ENCODE measurements at regions not wholly inside any gene's neighbourhood (a gene's known extent, or its start where the extent isn't known, plus 50 kb on each side); places are given as distances from the start of the nearest gene placed in this dataset.
A peak's percentile ranks its signal among the peaks of the same experiment; 100 is the strongest.

DNA sequence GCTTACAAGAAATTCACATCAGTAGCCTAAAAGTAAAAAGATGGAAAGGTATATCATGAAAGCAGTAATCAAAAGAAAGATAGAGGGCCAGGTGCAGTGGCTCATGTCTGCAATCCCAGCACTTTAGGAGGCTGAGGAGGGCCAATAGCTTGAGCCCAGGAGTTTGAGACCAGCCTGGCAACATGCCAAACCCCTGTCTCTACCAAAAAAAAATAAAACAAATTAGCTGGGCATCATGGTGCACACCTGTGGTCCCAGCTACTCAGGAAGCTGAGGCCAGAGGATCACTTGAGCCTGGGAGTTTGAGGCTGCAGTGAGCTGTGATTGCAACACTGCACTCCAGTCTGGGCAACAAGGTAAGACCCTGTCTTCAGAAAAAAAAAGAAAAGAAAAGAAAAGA lies 55.5 kb downstream of the GSPT2 start:
- no peak for DNase-seq

- peak; percentile 55 to 81 for DNase-seq
Measured at GRCh38 chrX:51802917-51803688, 59.9 kb downstream of the GSPT2 start.

- no peak for DNase-seq
Measured at GRCh38 chrX:51803833-51804232, 60.6 kb downstream of the GSPT2 start.

DNA sequence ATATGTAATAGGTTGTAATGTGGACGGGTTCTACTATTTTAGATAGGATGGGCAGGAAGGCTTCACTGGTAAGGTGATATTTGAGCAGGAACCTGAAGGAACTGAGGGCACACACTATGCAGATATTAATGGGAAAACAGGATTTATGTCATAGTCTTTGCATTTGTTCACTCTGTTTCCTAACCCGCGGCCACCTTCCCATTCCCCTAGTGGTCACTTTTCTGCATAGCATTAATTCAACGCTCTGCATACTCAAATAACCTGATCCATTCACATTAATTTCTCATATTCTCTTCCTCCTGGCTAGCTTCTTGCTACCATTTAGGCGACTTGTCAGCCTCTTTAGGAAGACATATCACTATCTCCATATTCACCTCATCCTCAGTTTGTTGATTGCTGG lies 61.5 kb downstream of the GSPT2 start:
- no peak for DNase-seq

- no peak for DNase-seq
Measured at GRCh38 chrX:51813886-51814460, 70.7 kb downstream of the GSPT2 start.

DNA sequence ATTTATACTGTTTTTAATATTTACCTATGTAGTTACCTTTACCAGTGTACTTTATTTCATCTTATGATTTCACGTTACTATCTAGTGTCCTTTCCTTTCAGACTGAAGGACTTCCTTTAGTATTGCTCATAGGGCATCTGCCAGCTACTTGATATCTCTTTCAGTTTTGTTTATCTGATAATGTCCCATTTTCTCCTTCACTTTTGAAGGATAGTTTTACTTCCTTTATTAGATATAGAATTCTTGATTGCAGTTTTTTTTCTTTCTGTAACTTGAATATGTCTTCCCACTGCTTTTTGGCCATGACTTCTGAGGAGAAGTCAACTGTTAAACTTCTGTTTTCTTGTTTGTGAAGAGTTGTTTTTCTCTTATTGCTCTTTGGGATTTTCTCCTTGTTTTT lies 69.4 kb upstream of the MAGED1 start:
- no peak for DNase-seq

DNA sequence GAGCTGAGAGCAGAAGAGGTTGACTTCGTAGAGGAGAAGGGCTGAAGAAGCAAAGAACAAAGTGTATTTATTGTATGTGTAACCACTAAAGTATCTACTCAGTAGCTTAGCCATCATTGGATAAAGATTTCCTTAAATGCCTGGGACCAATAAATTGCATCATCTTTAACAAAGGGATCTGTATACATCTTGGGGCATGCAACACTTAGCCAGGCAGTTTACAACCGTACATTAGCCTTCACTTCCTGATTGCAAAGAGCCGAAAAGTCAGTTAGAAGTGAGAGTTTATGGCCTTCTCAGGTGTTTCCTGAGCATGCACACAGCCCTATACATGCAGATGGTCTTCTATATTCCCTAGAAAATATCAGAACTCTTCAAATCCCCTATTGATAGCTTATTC lies 68.0 kb upstream of the MAGED1 start:
- no peak for DNase-seq

DNA sequence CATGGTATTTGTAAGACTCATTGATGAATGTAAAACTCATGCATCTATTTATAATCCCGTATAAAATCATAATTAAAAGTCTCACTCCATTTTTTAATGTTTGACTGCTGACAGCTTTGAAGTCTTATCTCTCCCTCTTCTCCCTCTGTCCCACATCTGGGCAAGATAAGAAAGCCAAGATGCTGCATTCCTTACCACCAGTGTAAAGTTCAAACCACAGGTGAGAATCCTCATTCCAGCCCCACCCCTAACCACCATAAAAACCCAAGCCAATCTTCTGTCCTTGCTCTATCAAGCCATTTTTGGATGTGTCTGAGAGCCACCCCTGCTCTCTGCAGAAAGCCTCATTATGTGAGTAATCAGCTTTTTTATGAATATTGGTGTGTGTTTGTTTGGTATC lies 59.3 kb upstream of the MAGED1 start:
- DNase-seq, result no peak

- no peak for DNase-seq
Measured at GRCh38 chrX:51836823-51837222, 56.6 kb upstream of the MAGED1 start.

DNA sequence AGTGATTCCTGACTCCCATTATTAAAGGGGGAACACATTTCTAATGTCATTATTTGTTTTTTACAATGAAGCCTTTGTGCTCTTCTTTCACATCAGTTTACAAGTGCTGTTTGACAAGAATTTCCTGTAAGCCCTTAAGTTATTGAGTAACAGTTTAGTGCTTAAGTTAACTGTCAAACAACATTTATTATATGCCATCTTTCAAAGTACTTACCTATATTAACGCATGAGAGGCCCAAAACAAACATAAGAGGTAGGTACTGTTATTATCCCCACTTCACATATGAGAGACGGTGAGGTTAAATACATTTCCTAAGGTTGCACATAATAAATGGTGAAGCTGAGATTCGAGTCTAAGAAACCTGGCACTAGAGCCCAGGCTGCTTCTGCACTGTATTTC lies 56.0 kb upstream of the MAGED1 start:
- DNase-seq, result no peak

- DNase-seq, result no peak
Measured at GRCh38 chrX:51837921-51838320, 55.5 kb upstream of the MAGED1 start.

Measured in NCI-H524 (cell line).